ENCODE measurements at regions not wholly inside any gene's neighbourhood (a gene's known extent, or its start where the extent isn't known, plus 50 kb on each side); places are given as distances from the start of the nearest gene placed in this dataset.
A peak's percentile ranks its signal among the peaks of the same experiment; 100 is the strongest.

- TF ChIP-seq POLR2AphosphoS5 (IDR thresholded peaks at IDR 0.05) (no peak), TAF1 (IDR thresholded peaks at IDR 0.05; ENCODE audit: low read depth) (no peak), EP300 (conservative IDR thresholded peaks at IDR 0.05; ENCODE audit: poor library complexity, severe bottlenecking) (no peak), RAD21 (conservative IDR thresholded peaks at IDR 0.05) (no peak), MXI1 (conservative IDR thresholded peaks at IDR 0.05; ENCODE audit: poor library complexity, severe bottlenecking) (no peak), REST (IDR thresholded peaks at IDR 0.05; ENCODE audit: borderline replicate concordance) (no peak)
- TF ChIP-seq, protein P1, sequence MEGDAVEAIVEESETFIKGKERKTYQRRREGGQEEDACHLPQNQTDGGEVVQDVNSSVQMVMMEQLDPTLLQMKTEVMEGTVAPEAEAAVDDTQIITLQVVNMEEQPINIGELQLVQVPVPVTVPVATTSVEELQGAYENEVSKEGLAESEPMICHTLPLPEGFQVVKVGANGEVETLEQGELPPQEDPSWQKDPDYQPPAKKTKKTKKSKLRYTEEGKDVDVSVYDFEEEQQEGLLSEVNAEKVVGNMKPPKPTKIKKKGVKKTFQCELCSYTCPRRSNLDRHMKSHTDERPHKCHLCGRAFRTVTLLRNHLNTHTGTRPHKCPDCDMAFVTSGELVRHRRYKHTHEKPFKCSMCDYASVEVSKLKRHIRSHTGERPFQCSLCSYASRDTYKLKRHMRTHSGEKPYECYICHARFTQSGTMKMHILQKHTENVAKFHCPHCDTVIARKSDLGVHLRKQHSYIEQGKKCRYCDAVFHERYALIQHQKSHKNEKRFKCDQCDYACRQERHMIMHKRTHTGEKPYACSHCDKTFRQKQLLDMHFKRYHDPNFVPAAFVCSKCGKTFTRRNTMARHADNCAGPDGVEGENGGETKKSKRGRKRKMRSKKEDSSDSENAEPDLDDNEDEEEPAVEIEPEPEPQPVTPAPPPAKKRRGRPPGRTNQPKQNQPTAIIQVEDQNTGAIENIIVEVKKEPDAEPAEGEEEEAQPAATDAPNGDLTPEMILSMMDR (IDR thresholded peaks at IDR 0.05; ENCODE audit: poor library complexity, severe bottlenecking): no peak
- Histone ChIP-seq H3K9me2 (ENCODE audit: insufficient read depth, low read length) (no peaks in the 10 kb centered on the region), H4K20me1 (ENCODE audit: insufficient read depth) (no peaks in the 10 kb centered on the region), H3K4me3 (ENCODE audit: low read length) (no peak overlapping the region), H2AFZ (ENCODE audit: low read depth, low read length) (no peak overlapping the region), H3K9ac (ENCODE audit: low read length) (no peak overlapping the region), H3F3A (ENCODE audit: insufficient read depth, low read length, poor library complexity, severe bottlenecking) (no peaks in the 10 kb centered on the region), H3K27ac (ENCODE audit: low read length) (peak overlapping the region; percentile 82), H3K9me3 (ENCODE audit: low read length) (no peaks in the 10 kb centered on the region), H3K79me2 (replicated peaks; ENCODE audit: insufficient read depth, low read length) (peaks cover 18% of the 10 kb centered on the region), H3K36me3 (ENCODE audit: insufficient read depth, low read length) (no peaks in the 10 kb centered on the region), H3K27me3 (ENCODE audit: insufficient read depth, low read depth, low read length) (no peaks in the 10 kb centered on the region), H3K4me2 (ENCODE audit: low read length) (no peak overlapping the region)
These were observed 422.2 kb upstream of the POU3F3 start for GRCh38 chr2:104431701-104432121.

GRCh38 chr2:104432401-104432800 lies 421.5 kb upstream of the POU3F3 start:
- no peaks in the 10 kb centered on the region for H3K27me3 ChIP-seq (ENCODE audit: insufficient read depth, low read depth, low read length)
- H3K9ac ChIP-seq (ENCODE audit: low read length): no peak overlapping the region
- no peaks in the 10 kb centered on the region for H4K20me1 ChIP-seq (ENCODE audit: insufficient read depth)
- no peak overlapping the region for H3K4me3 ChIP-seq (ENCODE audit: low read length)
- H3K79me2 ChIP-seq (replicated peaks; ENCODE audit: insufficient read depth, low read length): peaks cover 18% of the 10 kb centered on the region
- no peaks in the 10 kb centered on the region for H3K9me2 ChIP-seq (ENCODE audit: insufficient read depth, low read length)
- no peaks in the 10 kb centered on the region for H3K9me3 ChIP-seq (ENCODE audit: low read length)
- H3F3A ChIP-seq (ENCODE audit: insufficient read depth, low read length, poor library complexity, severe bottlenecking): peaks cover 2% of the 10 kb centered on the region
- TF ChIP-seq, protein P1 (IDR thresholded peaks at IDR 0.05; ENCODE audit: poor library complexity, severe bottlenecking): no peak
- TF ChIP-seq SMC3 (conservative IDR thresholded peaks at IDR 0.05; ENCODE audit: poor library complexity) (no peak), TAF1 (IDR thresholded peaks at IDR 0.05; ENCODE audit: low read depth) (no peak), EZH2 (IDR thresholded peaks at IDR 0.05; ENCODE audit: borderline replicate concordance, insufficient read depth, low read length, poor library complexity, severe bottlenecking) (no peak), MXI1 (conservative IDR thresholded peaks at IDR 0.05; ENCODE audit: poor library complexity, severe bottlenecking) (no peak), EP300 (conservative IDR thresholded peaks at IDR 0.05; ENCODE audit: poor library complexity, severe bottlenecking) (no peak), POLR2AphosphoS5 (IDR thresholded peaks at IDR 0.05) (no peak), RAD21 (conservative IDR thresholded peaks at IDR 0.05) (no peak)
- H3K27ac ChIP-seq (ENCODE audit: low read length): peak overlapping the region; percentile 22
- H3K36me3 ChIP-seq (ENCODE audit: insufficient read depth, low read length): no peaks in the 10 kb centered on the region
- no peak overlapping the region for H3K4me2 ChIP-seq (ENCODE audit: low read length)
- no peak overlapping the region for H2AFZ ChIP-seq (ENCODE audit: low read depth, low read length)
